Fibroblast of the aortic adventitia (primary cell): ENCODE measurements at regions not wholly inside any gene's neighbourhood (a gene's known extent, or its start where the extent isn't known, plus 50 kb on each side); places are given as distances from the start of the nearest gene placed in this dataset.

Experiments used
- DNase-seq: peaks from one replicate; pipeline ENCODE4 v3.0.0-alpha.2; 2010; ENCODE audit warnings: low read depth
- H3K4me3 ChIP-seq: 2 replicates; pipeline ENCODE4 v1.5.1; 2011; ENCODE audit warnings: low read depth, mild to moderate bottlenecking, control low read depth, low read length, moderate library complexity
- CTCF ChIP-seq: IDR thresholded peaks from 2 replicates; pipeline ENCODE4 v1.5.1; 2011; ENCODE audit warnings: mild to moderate bottlenecking, low read length, control low read depth, inconsistent platforms; ENCODE audit not compliant: insufficient read depth

GRCh38 chr13:44307844-44308243, 65.8 kb upstream of the SERP2 start:
- no peak overlapping the region for H3K4me3 ChIP-seq
- TF ChIP-seq CTCF = no peak
- no peak for DNase-seq

- TF ChIP-seq CTCF = no peak
- no peak overlapping the region for H3K4me3 ChIP-seq
- DNase-seq = no peak
Observed at GRCh38 chr13:44308352-44308751, 65.3 kb upstream of the SERP2 start.

- H3K4me3 ChIP-seq = no peak overlapping the region
- peak; percentile 83 for DNase-seq
- no peak for TF ChIP-seq CTCF
Observed at GRCh38 chr13:44309794-44310757, 63.5 kb upstream of the SERP2 start.

GRCh38 chr13:44311011-44311780, 62.4 kb upstream of the SERP2 start:
- no peak for TF ChIP-seq CTCF
- no peak overlapping the region for H3K4me3 ChIP-seq
- peak; percentile 65 for DNase-seq

- no peak for TF ChIP-seq CTCF
- no peak for DNase-seq
Observed at GRCh38 chr13:44312131-44312530, 61.5 kb upstream of the SERP2 start.

GRCh38 chr13:44312834-44313551, 60.6 kb upstream of the SERP2 start:
- DNase-seq = peak; percentile 91
- no peak overlapping the region for H3K4me3 ChIP-seq
- no peak for TF ChIP-seq CTCF

More at GRCh38 chr13:44312131-44312530, 61.5 kb upstream of the SERP2 start:
- no peak overlapping the region for H3K4me3 ChIP-seq
